HepG2 (cell line): ENCODE measurements at regions not wholly inside any gene's neighbourhood (a gene's known extent, or its start where the extent isn't known, plus 50 kb on each side); places are given as distances from the start of the nearest gene placed in this dataset.

Experiments
- ATAC-seq: fragments of 200-7000 bp; cut with Tn5 transposase; 3 replicates; pipeline ENCODE4 v1.9.1; 2020; ENCODE audit warnings: mild to moderate bottlenecking, moderate library complexity
- BruUV-seq: library from RNA; stranded (reverse); fragments of 400-500 nt; replicated peaks from 2 replicates; lab custom pipeline; 2021; lab: Mats Ljungman, UMichigan
- CTCF ChIA-PET: fragments of 300-600 bp; formaldehyde crosslinking; extraction: SDS; loops from one replicate; lab custom pipeline; 2021; ENCODE audit warnings: low total read pairs, inconsistent platforms, low intra/inter-chr PET ratio; lab: Yijun Ruan, JAX
- POLR2A ChIA-PET: fragments of 350-600 bp; sonication (Branson Sonifier 250); formaldehyde crosslinking; loops from one replicate; lab custom pipeline; 2020; ENCODE audit warnings: antibody characterized with exemption, inconsistent platforms; lab: Yijun Ruan, JAX
- DNase-seq: peaks from one replicate; pipeline ENCODE4 v3.0.0-alpha.2; 2015; ENCODE audit warnings: low spot score
- FAIRE-seq: peaks from 3 replicates; lab custom pipeline; 2011; peaks lifted over from hg19 to GRCh38; lab: Jason Lieb, UNC
- H2AFZ ChIP-seq: one replicate; pipeline ENCODE4 v1.6.1; 2011; ENCODE audit warnings: low read length, inconsistent platforms
- H3K27ac ChIP-seq: fragments of 300-600 bp; 3 replicates; pipeline ENCODE4 v1.8.0; 2011; ENCODE audit warnings: mixed run types, mild to moderate bottlenecking, mixed read lengths, low read length, inconsistent platforms; ENCODE audit not compliant: insufficient read depth; ENCODE audit errors: extremely low read length
- H3K27me3 ChIP-seq, 2 experiments: fragments of 200-600 bp in 1 of 2; 2 replicates in 1 of 2; 3 replicates in 1 of 2; pipeline versions ENCODE4 v1.6.0 to v1.8.0; 2011; ENCODE audit warnings: low read length in 2 of 2, mild to moderate bottlenecking in 2 of 2, moderate library complexity in 2 of 2, inconsistent platforms in 1 of 2; ENCODE audit not compliant: insufficient read depth in 2 of 2, control insufficient read depth in 1 of 2
- H3K36me3 ChIP-seq, 2 experiments: fragments of 200-600 bp in 1 of 2; replicated peaks in 1 of 2; 2 replicates in 1 of 2; 3 replicates in 1 of 2; pipeline versions ENCODE4 v1.5.1 to v1.8.0; 2011; ENCODE audit warnings: low read length in 2 of 2, inconsistent platforms in 1 of 2; ENCODE audit not compliant: insufficient read depth in 2 of 2, control insufficient read depth in 1 of 2
- H3K4me1 ChIP-seq: 2 replicates; pipeline ENCODE4 v1.5.1; 2012; ENCODE audit warnings: low read length, inconsistent platforms; ENCODE audit not compliant: insufficient read depth
- H3K4me2 ChIP-seq: 2 replicates; pipeline ENCODE4 v1.6.0; 2011; ENCODE audit warnings: low read depth, low read length, inconsistent platforms
- H3K4me3 ChIP-seq, 3 experiments: fragments of 200-600 bp in 1 of 3; sonication (generic), shearing (Covaris generic) in 1 of 3; replicated peaks in 1 of 3; 2 replicates each; pipeline ENCODE4 v1.5.1; 2011 to 2016; ENCODE audit warnings: low read length in 3 of 3, inconsistent platforms in 2 of 3, low read depth in 2 of 3, mild to moderate bottlenecking in 2 of 3, control low read depth in 1 of 3, mixed read lengths in 1 of 3; ENCODE audit not compliant: insufficient read depth in 1 of 3
- H3K79me2 ChIP-seq: one replicate; pipeline ENCODE4 v1.6.1; 2011; ENCODE audit warnings: low read length, inconsistent platforms; ENCODE audit not compliant: insufficient read depth
- H3K9ac ChIP-seq: 2 replicates; pipeline ENCODE4 v1.6.0; 2011; ENCODE audit warnings: mild to moderate bottlenecking, low read depth, low read length, inconsistent platforms; ENCODE audit not compliant: insufficient read depth
- H3K9me3 ChIP-seq: 2 replicates; pipeline ENCODE4 v1.5.1; 2012; ENCODE audit warnings: mild to moderate bottlenecking, low read length
- H4K20me1 ChIP-seq: 2 replicates; pipeline ENCODE4 v1.6.0; 2011; ENCODE audit warnings: inconsistent platforms, mild to moderate bottlenecking, low read length, moderate library complexity; ENCODE audit not compliant: insufficient read depth
- ATF4 ChIP-seq, 2 experiments: fragments of 450-650 bp in 1 of 2; sonication (generic) in 1 of 2; formaldehyde crosslinking; IDR thresholded peaks; 2 replicates each; pipeline versions ENCODE4 v1.5.0 to v1.8.0; 2020 to 2022; ENCODE audit warnings: mild to moderate bottlenecking in 1 of 2, missing genetic modification reagents in 1 of 2
- ATRX ChIP-seq: sonication (generic); formaldehyde crosslinking; IDR thresholded peaks from 2 replicates; pipeline ENCODE4 v1.4.0; 2020; ENCODE audit warnings: missing genetic modification reagents, borderline replicate concordance
- DR1 ChIP-seq: sonication (generic); formaldehyde crosslinking; IDR thresholded peaks from 2 replicates; pipeline ENCODE4 v1.8.0; 2021; ENCODE audit warnings: mild to moderate bottlenecking, missing genetic modification reagents, inconsistent platforms
- NBN ChIP-seq: fragments of 450-650 bp; conservative IDR thresholded peaks from 2 replicates; pipeline ENCODE4 v1.6.1; 2017
- NCOR1 ChIP-seq: fragments of 200-600 bp; sonication (generic); IDR thresholded peaks from 2 replicates; pipeline ENCODE4 v1.7.0; 2017; ENCODE audit warnings: antibody characterized with exemption, low read length, borderline replicate concordance
- PTBP1 ChIP-seq: fragments of 200-400 bp; formaldehyde crosslinking; IDR thresholded peaks from 2 replicates; pipeline ENCODE4 v1.6.1; 2018; ENCODE audit warnings: low read length, low read depth; ENCODE audit not compliant: poor library complexity, severe bottlenecking
- REPIN1 ChIP-seq: sonication (generic); formaldehyde crosslinking; IDR thresholded peaks from 2 replicates; pipeline ENCODE4 v1.8.0; 2022; ENCODE audit warnings: missing genetic modification reagents, low read depth, mild to moderate bottlenecking, borderline replicate concordance
- RNF219 ChIP-seq: sonication (generic); formaldehyde crosslinking; IDR thresholded peaks from 2 replicates; pipeline ENCODE4 v1.5.0; 2020; ENCODE audit warnings: mild to moderate bottlenecking, missing genetic modification reagents
- SP2 ChIP-seq: sonication (generic); formaldehyde crosslinking; IDR thresholded peaks from 2 replicates; pipeline ENCODE4 v1.5.1; 2020; ENCODE audit warnings: mild to moderate bottlenecking, missing genetic modification reagents
- TFDP1 ChIP-seq: IDR thresholded peaks from 2 replicates; pipeline ENCODE4 v1.6.1; 2016; ENCODE audit warnings: missing compliant biosample characterization, missing genetic modification reagents, borderline replicate concordance
- YY1 ChIP-seq: IDR thresholded peaks from 2 replicates; pipeline ENCODE4 v1.6.1; 2011; ENCODE audit warnings: low read length, low read depth, moderate library complexity, mild to moderate bottlenecking; ENCODE audit not compliant: insufficient read depth, insufficient replicate concordance
- ZNF260 ChIP-seq: sonication (generic); formaldehyde crosslinking; IDR thresholded peaks from 2 replicates; pipeline ENCODE4 v1.4.0; 2020; ENCODE audit warnings: missing genetic modification reagents, low read depth, mild to moderate bottlenecking, borderline replicate concordance
- ZNF281 ChIP-seq: sonication (generic); formaldehyde crosslinking; IDR thresholded peaks from 2 replicates; pipeline ENCODE4 v1.4.0; 2020; ENCODE audit warnings: missing genetic modification reagents, borderline replicate concordance
- ZNF503 ChIP-seq: sonication (generic); formaldehyde crosslinking; IDR thresholded peaks from 2 replicates; pipeline ENCODE4 v1.4.0; 2020; ENCODE audit warnings: missing genetic modification reagents
- ZNF720 ChIP-seq: sonication (generic); formaldehyde crosslinking; IDR thresholded peaks from 2 replicates; pipeline ENCODE4 v1.4.0; 2020; ENCODE audit warnings: missing genetic modification reagents
- WGBS: methylation state at CpG from one replicate; pipeline ENCODE4 v1.1.6; 2017; ENCODE audit warnings: low lambda C conversion rate; 5-methylcytosine and 5-hydroxymethylcytosine counted together
- in situ Hi-C: cut with HindIII; loops from 2 replicates; pipeline ENCODE4 v1.10.0; 2017; ENCODE audit warnings: low pct_unique_long_range_greater_than_20kb; ENCODE audit not compliant: extremely low pct_ligation_motif_present
- intact Hi-C: fragments of 100-400 bp; cut with micrococcal nuclease; formaldehyde crosslinking; loops from one replicate; pipeline ENCODE4 v1.10.0; 2022; ENCODE audit not compliant: unreplicated experiment

GRCh38 chr13:80877209-80877943, 536.5 kb upstream of the SPRY2 start:
- FAIRE-seq: no peak
- WGBS: 4% methylated on average over 3 of the region's 3 CpGs
- H2AFZ ChIP-seq: no peak overlapping the region
- no TSS peak for BruUV-seq
- no peaks in the 10 kb centered on the region for H3K79me2 ChIP-seq
- in situ Hi-C loops (no loop called here), intact Hi-C loops (no loop called here)
- H3K27ac ChIP-seq: no peak overlapping the region
- POLR2A ChIA-PET: no interaction called here
- no peak overlapping the region for H3K9ac ChIP-seq
- no peaks in the 10 kb centered on the region for H4K20me1 ChIP-seq
- no peak for DNase-seq
- H3K36me3 ChIP-seq: no peaks in the 10 kb centered on the region
- H3K4me3 ChIP-seq: no peak overlapping the region
- H3K27me3 ChIP-seq: no peaks in the 10 kb centered on the region
- no peaks in the 10 kb centered on the region for H3K4me1 ChIP-seq
- no peaks in the 10 kb centered on the region for H3K9me3 ChIP-seq
- no peak for ATAC-seq
- CTCF ChIA-PET: no interaction called here
- H3K4me2 ChIP-seq: no peak overlapping the region
- TF ChIP-seq SP2 (CRISPR knock-in tag): no peak
- TF ChIP-seq YY1: no peak
- no peak for TF ChIP-seq RNF219
- TF ChIP-seq ATRX (CRISPR knock-in tag): no peak
- no peak for TF ChIP-seq ZNF503 (CRISPR knock-in tag)
- TF ChIP-seq REPIN1 (CRISPR knock-in tag): no peak
- TF ChIP-seq DR1 (CRISPR knock-in tag): no peak
- TF ChIP-seq NCOR1: no peak
- no peak for TF ChIP-seq ZNF260 (CRISPR knock-in tag)
- no peak for TF ChIP-seq NBN
- TF ChIP-seq ATF4 (CRISPR knock-in tag; IDR thresholded peaks at IDR 0.05): no peak
- TF ChIP-seq PTBP1: no peak
- no peak for TF ChIP-seq ZNF281 (CRISPR knock-in tag)
- TF ChIP-seq TFDP1: no peak
- no peak for TF ChIP-seq ZNF720 (CRISPR knock-in tag)
